ENCODE measurements at regions not wholly inside any gene's neighbourhood (a gene's known extent, or its start where the extent isn't known, plus 50 kb on each side); places are given as distances from the start of the nearest gene placed in this dataset.

DNA sequence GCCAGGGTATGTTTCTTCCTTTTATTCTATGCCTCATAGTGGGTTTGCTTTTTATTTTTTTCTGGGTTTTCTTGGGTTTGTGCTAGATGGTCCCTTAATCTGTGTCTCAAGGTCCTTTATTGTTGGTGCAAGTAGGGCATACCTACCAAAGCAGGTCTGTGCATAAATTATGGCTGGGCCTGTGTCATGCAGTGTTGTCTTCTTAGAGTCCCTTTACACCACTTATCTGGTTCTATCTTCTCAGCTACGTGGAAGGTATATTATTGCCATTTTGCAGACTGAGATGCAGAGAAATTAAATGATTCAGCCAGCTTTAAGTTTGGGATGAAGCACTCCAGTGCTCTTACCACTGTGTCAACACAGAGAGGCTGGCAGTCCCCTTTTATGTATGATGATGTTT lies 293.5 kb upstream of the SOX2 start:
- TF ChIP-seq, protein P1, sequence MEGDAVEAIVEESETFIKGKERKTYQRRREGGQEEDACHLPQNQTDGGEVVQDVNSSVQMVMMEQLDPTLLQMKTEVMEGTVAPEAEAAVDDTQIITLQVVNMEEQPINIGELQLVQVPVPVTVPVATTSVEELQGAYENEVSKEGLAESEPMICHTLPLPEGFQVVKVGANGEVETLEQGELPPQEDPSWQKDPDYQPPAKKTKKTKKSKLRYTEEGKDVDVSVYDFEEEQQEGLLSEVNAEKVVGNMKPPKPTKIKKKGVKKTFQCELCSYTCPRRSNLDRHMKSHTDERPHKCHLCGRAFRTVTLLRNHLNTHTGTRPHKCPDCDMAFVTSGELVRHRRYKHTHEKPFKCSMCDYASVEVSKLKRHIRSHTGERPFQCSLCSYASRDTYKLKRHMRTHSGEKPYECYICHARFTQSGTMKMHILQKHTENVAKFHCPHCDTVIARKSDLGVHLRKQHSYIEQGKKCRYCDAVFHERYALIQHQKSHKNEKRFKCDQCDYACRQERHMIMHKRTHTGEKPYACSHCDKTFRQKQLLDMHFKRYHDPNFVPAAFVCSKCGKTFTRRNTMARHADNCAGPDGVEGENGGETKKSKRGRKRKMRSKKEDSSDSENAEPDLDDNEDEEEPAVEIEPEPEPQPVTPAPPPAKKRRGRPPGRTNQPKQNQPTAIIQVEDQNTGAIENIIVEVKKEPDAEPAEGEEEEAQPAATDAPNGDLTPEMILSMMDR (IDR thresholded peaks at IDR 0.05) = no peak
- TF ChIP-seq POLR2AphosphoS5 (IDR thresholded peaks at IDR 0.05) (no peak), POLR2A (IDR thresholded peaks at IDR 0.05) (no peak), EP300 (IDR thresholded peaks at IDR 0.05) (no peak)
- H3K4me3 ChIP-seq = no peak overlapping the region
- 15% methylated on average over 1 of the region's 1 CpG for WGBS
- DNase-seq (ENCODE audit: low spot score in 2 of 2) = no peak
- H3K4me1 ChIP-seq = no peaks in the 10 kb centered on the region
- H3K27ac ChIP-seq = no peak overlapping the region
- no peaks in the 10 kb centered on the region for H3K9me3 ChIP-seq
- H3K27me3 ChIP-seq = no peaks in the 10 kb centered on the region
- H3K36me3 ChIP-seq = no peaks in the 10 kb centered on the region

GRCh38 chr3:181417748-181418147 lies 294.0 kb upstream of the SOX2 start:
- no peaks in the 10 kb centered on the region for H3K27me3 ChIP-seq
- H3K27ac ChIP-seq = no peak overlapping the region
- no peak overlapping the region for H3K4me3 ChIP-seq
- no peaks in the 10 kb centered on the region for H3K4me1 ChIP-seq
- TF ChIP-seq, protein P1 (IDR thresholded peaks at IDR 0.05) = no peak
- no peak for TF ChIP-seq POLR2A (IDR thresholded peaks at IDR 0.05)
- no peak for TF ChIP-seq POLR2AphosphoS5 (IDR thresholded peaks at IDR 0.05)
- TF ChIP-seq EP300 (IDR thresholded peaks at IDR 0.05) = no peak
- H3K36me3 ChIP-seq = no peaks in the 10 kb centered on the region
- 19% methylated on average over 8 of the region's 8 CpGs for WGBS
- no peak for DNase-seq (ENCODE audit: low spot score in 2 of 2)
- H3K9me3 ChIP-seq = no peaks in the 10 kb centered on the region

- no peak for DNase-seq (ENCODE audit: low spot score in 2 of 2)
- Histone ChIP-seq H3K27me3 (no peaks in the 10 kb centered on the region), H3K36me3 (no peaks in the 10 kb centered on the region), H3K9me3 (no peaks in the 10 kb centered on the region), H3K4me1 (no peaks in the 10 kb centered on the region), H3K27ac (no peak overlapping the region), H3K4me3 (no peak overlapping the region)
- WGBS = 93% methylated on average over 4 of the region's 4 CpGs
- TF ChIP-seq, protein P1 (IDR thresholded peaks at IDR 0.05) = no peak
- TF ChIP-seq POLR2A (IDR thresholded peaks at IDR 0.05) = no peak
- no peak for TF ChIP-seq EP300 (IDR thresholded peaks at IDR 0.05)
- no peak for TF ChIP-seq POLR2AphosphoS5 (IDR thresholded peaks at IDR 0.05)
These were observed 300.9 kb upstream of the SOX2 start for GRCh38 chr3:181410870-181411269.

DNA sequence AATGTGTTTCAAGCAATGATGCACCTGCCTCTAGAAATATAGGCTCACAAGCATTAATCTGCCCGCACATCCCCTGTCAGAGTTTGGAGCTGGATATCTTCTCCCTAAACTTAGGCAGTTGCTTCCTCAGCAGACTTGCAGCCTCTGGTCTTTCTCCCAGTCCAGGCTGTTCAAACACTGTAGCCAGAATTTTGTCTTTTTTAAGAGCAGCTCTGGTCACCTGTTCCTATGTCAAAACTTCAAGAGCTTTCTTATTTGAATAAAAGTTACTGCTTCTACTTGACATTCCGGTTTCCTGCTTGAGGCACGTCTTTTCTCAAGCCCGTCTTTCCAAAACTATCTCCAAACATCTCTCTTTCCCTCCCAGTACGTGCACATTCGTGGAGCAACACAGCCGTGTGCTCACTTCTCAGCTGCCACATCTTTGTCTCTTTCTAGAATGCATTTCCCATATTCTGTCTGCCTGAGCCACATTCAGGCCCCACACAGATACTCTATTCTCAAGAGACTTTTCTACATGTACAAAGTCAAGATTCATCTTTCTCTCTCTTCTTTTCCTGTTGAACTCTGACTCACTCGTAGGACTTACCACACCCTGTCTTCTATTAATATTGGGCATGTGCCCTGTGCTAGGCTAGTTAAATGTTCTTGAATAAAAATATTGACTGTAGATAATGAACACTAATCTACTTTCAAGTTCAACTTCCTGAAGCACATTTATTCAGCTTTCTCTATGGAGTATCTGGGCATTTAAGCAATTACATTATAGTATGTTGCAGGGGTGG lies 307.7 kb upstream of the SOX2 start:
- Histone ChIP-seq H3K27ac (no peak overlapping the region), H3K4me1 (no peaks in the 10 kb centered on the region), H3K9me3 (no peaks in the 10 kb centered on the region), H3K36me3 (no peaks in the 10 kb centered on the region), H3K4me3 (no peak overlapping the region), H3K27me3 (no peaks in the 10 kb centered on the region)
- WGBS = 47% methylated on average over 8 of the region's 8 CpGs
- no peak for DNase-seq (ENCODE audit: low spot score in 2 of 2)
- TF ChIP-seq POLR2A (IDR thresholded peaks at IDR 0.05) (no peak), POLR2AphosphoS5 (IDR thresholded peaks at IDR 0.05) (no peak), EP300 (IDR thresholded peaks at IDR 0.05) (no peak)
- TF ChIP-seq, protein P1 (IDR thresholded peaks at IDR 0.05) = no peak

GRCh38 chr3:181402347-181402746 lies 309.4 kb upstream of the SOX2 start:
- Histone ChIP-seq H3K9me3 (no peaks in the 10 kb centered on the region), H3K4me1 (no peaks in the 10 kb centered on the region), H3K4me3 (no peak overlapping the region), H3K27ac (no peak overlapping the region), H3K27me3 (no peaks in the 10 kb centered on the region), H3K36me3 (no peaks in the 10 kb centered on the region)
- TF ChIP-seq POLR2A (IDR thresholded peaks at IDR 0.05) (no peak), EP300 (IDR thresholded peaks at IDR 0.05) (no peak), POLR2AphosphoS5 (IDR thresholded peaks at IDR 0.05) (no peak)
- TF ChIP-seq, protein P1 (IDR thresholded peaks at IDR 0.05) = no peak
- WGBS = 33% methylated on average over 3 of the region's 3 CpGs
- DNase-seq (ENCODE audit: low spot score in 2 of 2) = no peak
